Caco-2 (cell line): ENCODE measurements at regions not wholly inside any gene's neighbourhood (a gene's known extent, or its start where the extent isn't known, plus 50 kb on each side); places are given as distances from the start of the nearest gene placed in this dataset.

Source experiments
- BruUV-seq: library from RNA; stranded (reverse); fragments of 400-500 nt; replicated peaks from 2 replicates; lab custom pipeline; 2021; lab: Mats Ljungman, UMichigan
- CTCF ChIA-PET: fragments of 300-600 bp; sonication (Branson Sonifier 250); formaldehyde crosslinking; loops from one replicate; lab custom pipeline; 2022; ENCODE audit warnings: antibody characterized with exemption; lab: Charles Lee
- POLR2A ChIA-PET: fragments of 300-600 bp; sonication (Branson Sonifier 250); formaldehyde crosslinking; loops from one replicate; lab custom pipeline; 2022; ENCODE audit warnings: antibody characterized with exemption; lab: Charles Lee
- DNase-seq, 2 experiments: peaks; one replicate each; pipeline versions ENCODE4 v3.0.0 to v3.0.0-alpha.2; 2020 to 2022
- H3K27me3 ChIP-seq: replicated peaks from 2 replicates; pipeline ENCODE4 v1.6.0; 2011; ENCODE audit warnings: low read length; ENCODE audit not compliant: control insufficient read depth, insufficient read depth
- H3K36me3 ChIP-seq: 2 replicates; pipeline ENCODE4 v1.5.1; 2011; ENCODE audit warnings: low read length; ENCODE audit not compliant: control insufficient read depth, insufficient read depth
- H3K4me1 ChIP-seq: fragments of 250-450 bp; sonication (Bioruptor Pico); 2 replicates; pipeline ENCODE4 v1.5.1; 2020; ENCODE audit warnings: mild to moderate bottlenecking
- H3K4me3 ChIP-seq: 2 replicates; pipeline ENCODE4 v1.5.1; 2011; ENCODE audit warnings: low read depth, mild to moderate bottlenecking, control low read depth, low read length
- H3K9me3 ChIP-seq: fragments of 250-450 bp; sonication (Bioruptor Pico); 2 replicates; pipeline ENCODE4 v1.5.1; 2020; ENCODE audit warnings: mild to moderate bottlenecking, moderate library complexity
- H3K27ac Mint-ChIP-seq: one replicate; pipeline ENCODE4 v1.8.0; 2022; ENCODE audit warnings: mixed read lengths; ENCODE audit not compliant: unreplicated experiment
- H3K27me3 Mint-ChIP-seq: one replicate; pipeline ENCODE4 v1.8.0; 2022; ENCODE audit warnings: mixed read lengths; ENCODE audit not compliant: insufficient read depth, unreplicated experiment
- H3K36me3 Mint-ChIP-seq: one replicate; pipeline ENCODE4 v1.8.0; 2022; ENCODE audit warnings: mild to moderate bottlenecking, mixed read lengths; ENCODE audit not compliant: insufficient read depth, unreplicated experiment
- H3K4me1 Mint-ChIP-seq: one replicate; pipeline ENCODE4 v1.8.0; 2022; ENCODE audit warnings: low read depth, mixed read lengths; ENCODE audit not compliant: unreplicated experiment
- H3K4me3 Mint-ChIP-seq: one replicate; pipeline ENCODE4 v1.8.0; 2022; ENCODE audit warnings: mild to moderate bottlenecking, moderate library complexity, mixed read lengths; ENCODE audit not compliant: unreplicated experiment
- H3K9me3 Mint-ChIP-seq: one replicate; pipeline ENCODE4 v1.8.0; 2022; ENCODE audit warnings: mixed read lengths; ENCODE audit not compliant: unreplicated experiment
- intact Hi-C: fragments of 100-400 bp; cut with micrococcal nuclease; formaldehyde crosslinking; loops from one replicate; pipeline ENCODE4 v1.10.0; 2022; ENCODE audit not compliant: unreplicated experiment
- TF ChIP-seq, protein P1 (sequence below), 2 experiments: fragments of 200-600 bp in 1 of 2; IDR thresholded peaks; 1 replicate in 1 of 2; 2 replicates in 1 of 2; pipeline versions ENCODE4 v1.5.1 to v1.8.0; 2011 to 2022; ENCODE audit warnings: antibody characterized with exemption in 1 of 2, control low read depth in 1 of 2, inconsistent platforms in 1 of 2, low read depth in 1 of 2, low read length in 1 of 2, mild to moderate bottlenecking in 1 of 2, moderate library complexity in 1 of 2; ENCODE audit not compliant: insufficient read depth in 1 of 2, severe bottlenecking in 1 of 2, unreplicated experiment in 1 of 2

DNA sequence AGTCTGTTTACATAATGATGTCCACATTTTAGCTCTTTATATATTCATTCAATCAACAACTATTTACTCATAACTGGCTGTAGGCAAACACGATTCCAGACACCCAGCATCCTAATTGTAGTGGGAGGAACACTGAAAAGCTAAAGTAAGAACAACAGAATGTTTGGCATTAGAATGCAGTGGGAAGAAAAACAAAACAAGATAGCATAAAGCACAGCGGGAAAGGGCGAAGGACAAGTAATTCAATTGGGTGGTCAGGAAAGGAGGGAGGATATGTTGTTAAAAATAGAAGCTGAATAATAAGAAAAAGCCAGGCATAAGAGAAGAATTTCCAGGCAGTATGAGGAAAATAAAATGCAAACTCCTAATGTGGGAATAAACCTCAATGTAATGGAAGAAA lies 189.5 kb upstream of the FAT4 start:
- ChIA-PET CTCF (no interaction called here), POLR2A (no interaction called here)
- H3K4me1 ChIP-seq, result no peaks in the 10 kb centered on the region
- H3K4me3 Mint-ChIP-seq, result no peak overlapping the region
- TF ChIP-seq, protein P1, sequence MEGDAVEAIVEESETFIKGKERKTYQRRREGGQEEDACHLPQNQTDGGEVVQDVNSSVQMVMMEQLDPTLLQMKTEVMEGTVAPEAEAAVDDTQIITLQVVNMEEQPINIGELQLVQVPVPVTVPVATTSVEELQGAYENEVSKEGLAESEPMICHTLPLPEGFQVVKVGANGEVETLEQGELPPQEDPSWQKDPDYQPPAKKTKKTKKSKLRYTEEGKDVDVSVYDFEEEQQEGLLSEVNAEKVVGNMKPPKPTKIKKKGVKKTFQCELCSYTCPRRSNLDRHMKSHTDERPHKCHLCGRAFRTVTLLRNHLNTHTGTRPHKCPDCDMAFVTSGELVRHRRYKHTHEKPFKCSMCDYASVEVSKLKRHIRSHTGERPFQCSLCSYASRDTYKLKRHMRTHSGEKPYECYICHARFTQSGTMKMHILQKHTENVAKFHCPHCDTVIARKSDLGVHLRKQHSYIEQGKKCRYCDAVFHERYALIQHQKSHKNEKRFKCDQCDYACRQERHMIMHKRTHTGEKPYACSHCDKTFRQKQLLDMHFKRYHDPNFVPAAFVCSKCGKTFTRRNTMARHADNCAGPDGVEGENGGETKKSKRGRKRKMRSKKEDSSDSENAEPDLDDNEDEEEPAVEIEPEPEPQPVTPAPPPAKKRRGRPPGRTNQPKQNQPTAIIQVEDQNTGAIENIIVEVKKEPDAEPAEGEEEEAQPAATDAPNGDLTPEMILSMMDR (IDR thresholded peaks at IDR 0.05; ENCODE audit: insufficient read depth in 1 of 2, low read depth in 1 of 2, low read length in 1 of 2, severe bottlenecking in 1 of 2, unreplicated experiment in 1 of 2), result no peak
- no peaks in the 10 kb centered on the region for H3K9me3 ChIP-seq
- DNase-seq, result no peak
- no peak overlapping the region for H3K27ac Mint-ChIP-seq
- no peaks in the 10 kb centered on the region for H3K9me3 Mint-ChIP-seq
- intact Hi-C loops, result no loop called here
- no peaks in the 10 kb centered on the region for H3K27me3 ChIP-seq
- BruUV-seq, result no TSS peak
- no peaks in the 10 kb centered on the region for H3K36me3 ChIP-seq
- no peaks in the 10 kb centered on the region for H3K36me3 Mint-ChIP-seq
- H3K4me3 ChIP-seq, result no peak overlapping the region
- no peaks in the 10 kb centered on the region for H3K4me1 Mint-ChIP-seq
- no peaks in the 10 kb centered on the region for H3K27me3 Mint-ChIP-seq

DNA sequence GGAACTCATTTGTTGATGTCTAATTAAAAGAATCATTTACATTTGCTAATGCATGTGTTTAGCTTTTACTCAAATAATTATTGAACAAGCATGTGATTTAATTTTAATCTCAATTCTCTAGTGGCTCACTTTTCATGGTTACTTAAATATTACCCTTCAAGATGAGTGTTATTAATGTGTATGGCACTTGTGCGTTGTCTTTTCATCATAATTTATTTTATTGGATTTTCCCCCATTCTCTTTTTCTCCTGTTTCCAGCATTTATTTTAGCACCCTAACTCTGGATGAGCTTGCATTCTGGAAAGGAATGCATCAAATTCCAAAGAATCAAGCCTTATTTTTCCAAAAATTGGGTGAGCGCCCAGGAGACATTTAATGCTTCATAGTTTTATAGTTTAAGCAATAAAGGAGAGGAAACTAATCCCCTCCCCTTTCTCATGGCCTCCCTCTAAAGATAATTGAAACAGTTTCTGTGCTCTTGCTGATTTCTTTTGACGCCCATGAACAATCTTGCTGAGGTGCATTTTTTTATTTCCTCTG lies 191.1 kb upstream of the FAT4 start:
- Histone ChIP-seq H3K36me3 (no peaks in the 10 kb centered on the region), H3K9me3 (no peaks in the 10 kb centered on the region), H3K27me3 (no peaks in the 10 kb centered on the region), H3K4me1 (no peaks in the 10 kb centered on the region), H3K4me3 (no peak overlapping the region)
- H3K4me1 Mint-ChIP-seq, result no peaks in the 10 kb centered on the region
- ChIA-PET POLR2A (no interaction called here), CTCF (no interaction called here)
- TF ChIP-seq, protein P1 (IDR thresholded peaks at IDR 0.05; ENCODE audit: insufficient read depth in 1 of 2, low read depth in 1 of 2, low read length in 1 of 2, severe bottlenecking in 1 of 2, unreplicated experiment in 1 of 2), result no peak
- DNase-seq, result no peak
- intact Hi-C loops, result no loop called here
- no peaks in the 10 kb centered on the region for H3K36me3 Mint-ChIP-seq
- H3K27me3 Mint-ChIP-seq, result no peaks in the 10 kb centered on the region
- no peaks in the 10 kb centered on the region for H3K9me3 Mint-ChIP-seq
- no peak overlapping the region for H3K4me3 Mint-ChIP-seq
- BruUV-seq, result no TSS peak
- H3K27ac Mint-ChIP-seq, result no peak overlapping the region

DNA sequence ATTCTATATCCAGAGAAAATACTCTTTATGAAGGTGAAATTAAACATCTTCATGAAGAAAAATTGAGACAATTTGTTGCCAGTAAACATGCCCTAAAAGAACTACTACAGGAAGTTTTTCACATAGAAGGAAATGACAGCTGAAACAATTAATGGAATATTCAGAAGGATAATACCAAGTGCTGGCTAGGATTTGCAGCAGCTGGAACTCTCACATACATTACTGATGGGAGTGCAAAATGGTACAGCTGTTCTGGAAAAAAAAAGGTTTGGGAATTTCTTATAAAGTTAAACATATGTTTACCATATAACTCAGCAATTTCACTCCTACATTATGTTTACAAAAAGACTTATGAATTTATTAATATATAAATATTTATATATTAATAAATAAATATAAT lies 193.2 kb upstream of the FAT4 start:
- no peaks in the 10 kb centered on the region for H3K36me3 Mint-ChIP-seq
- CTCF ChIA-PET, result no interaction called here

More for the DNA sequence above, 193.2 kb upstream of the FAT4 start:
- Mint-ChIP-seq H3K4me1 (no peaks in the 10 kb centered on the region), H3K4me3 (no peak overlapping the region), H3K27ac (no peak overlapping the region), H3K27me3 (no peaks in the 10 kb centered on the region), H3K9me3 (no peaks in the 10 kb centered on the region)
- no peak for DNase-seq
- TF ChIP-seq, protein P1 (IDR thresholded peaks at IDR 0.05; ENCODE audit: insufficient read depth in 1 of 2, low read depth in 1 of 2, low read length in 1 of 2, severe bottlenecking in 1 of 2, unreplicated experiment in 1 of 2), result no peak
- no peaks in the 10 kb centered on the region for H3K4me1 ChIP-seq
- H3K9me3 ChIP-seq, result no peaks in the 10 kb centered on the region
- BruUV-seq, result no TSS peak
- no peaks in the 10 kb centered on the region for H3K27me3 ChIP-seq
- no peaks in the 10 kb centered on the region for H3K36me3 ChIP-seq
- intact Hi-C loops, result no loop called here
- H3K4me3 ChIP-seq, result no peak overlapping the region
- POLR2A ChIA-PET, result no interaction called here
